ENCODE measurements at regions not wholly inside any gene's neighbourhood (a gene's known extent, or its start where the extent isn't known, plus 50 kb on each side); places are given as distances from the start of the nearest gene placed in this dataset.
"Not testable (repeated sequence)": the region's sequence is repeated elsewhere in the genome, so short reads cannot be mapped to it uniquely, and the experiment has no call there.

DNA sequence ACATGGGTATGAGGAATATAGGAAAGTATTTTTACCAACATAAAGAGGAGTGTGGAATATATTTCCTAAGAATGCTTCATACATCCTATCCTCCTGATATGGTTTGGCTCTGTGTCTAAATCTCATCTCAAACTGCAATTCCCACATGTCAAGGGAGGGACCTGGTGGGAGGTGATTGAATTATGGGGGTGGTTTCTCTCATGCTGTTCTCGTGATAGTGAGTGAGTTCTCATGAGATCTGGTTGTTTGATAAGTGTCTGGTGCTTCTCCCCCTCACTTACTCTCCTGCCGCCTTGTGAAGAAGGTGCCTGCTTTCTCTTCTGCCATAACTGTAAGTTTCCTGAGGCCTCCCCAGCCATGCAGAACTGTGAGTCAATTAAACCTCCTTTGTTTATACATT, 62.2 kb upstream of the CYRIA start:
- not testable (repeated sequence) for TF ChIP-seq SUZ12 (IDR thresholded peaks at IDR 0.05; ENCODE audit: extremely low read depth, insufficient read depth, insufficient read length); ZNF274 (IDR thresholded peaks at IDR 0.05; ENCODE audit: low read depth, low read length); YY1 (IDR thresholded peaks at IDR 0.05; ENCODE audit: insufficient read depth, insufficient read length)

All from NT2/D1 (cell line).